Activated gamma-delta T cell treated with Interleukin-2 at 50 U/mL for 16 hours (primary cell): ENCODE measurements at regions not wholly inside any gene's neighbourhood (a gene's known extent, or its start where the extent isn't known, plus 50 kb on each side); places are given as distances from the start of the nearest gene placed in this dataset.
A peak's percentile ranks its signal among the peaks of the same experiment; 100 is the strongest.
"Not testable (repeated sequence)": the region's sequence is repeated elsewhere in the genome, so short reads cannot be mapped to it uniquely, and the experiment has no call there.

Experiments
- DNase-seq: peaks from one replicate; pipeline ENCODE4 v3.0.0-alpha.2; 2020

DNA sequence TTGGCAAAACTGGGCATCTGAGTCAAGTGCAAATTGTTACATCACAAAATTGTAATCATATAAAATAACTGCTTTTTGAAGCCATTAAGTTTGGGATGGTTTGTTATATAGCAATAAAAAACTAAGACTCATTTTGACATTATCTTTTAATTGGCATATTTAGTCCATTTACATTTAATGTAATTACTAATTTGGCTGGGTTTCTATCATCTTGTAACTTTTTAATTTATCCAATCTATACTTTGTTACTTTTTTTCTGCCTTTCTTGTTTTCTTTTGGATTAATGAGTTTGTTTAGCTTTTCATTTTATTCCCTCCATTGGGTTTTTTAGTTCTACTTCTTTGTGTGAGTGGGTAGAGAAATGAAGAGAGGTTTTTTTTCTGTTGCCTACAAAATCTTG is 76.3 kb downstream of the DRAM2 start:
- no peak for DNase-seq

DNA sequence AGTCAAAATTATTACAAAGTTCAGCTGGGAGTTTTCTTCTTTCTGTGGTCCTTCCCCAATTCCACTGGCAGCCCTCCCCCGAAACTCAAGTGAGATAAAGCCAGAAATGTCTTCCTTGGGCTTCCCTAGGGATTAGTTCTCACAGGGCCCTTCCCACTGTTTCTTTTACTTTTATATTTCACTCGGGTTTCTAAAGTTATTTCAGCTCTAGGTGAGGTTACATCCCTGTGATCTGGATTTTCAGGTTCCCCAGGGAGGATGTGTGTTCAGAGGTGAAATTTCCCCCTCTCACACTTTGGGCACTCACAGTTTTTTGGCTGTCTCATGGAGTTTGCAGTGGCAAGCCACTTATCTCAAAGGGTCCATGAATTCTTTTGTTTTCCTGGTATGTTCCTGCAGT is 77.3 kb downstream of the DRAM2 start:
- no peak for DNase-seq

DNA sequence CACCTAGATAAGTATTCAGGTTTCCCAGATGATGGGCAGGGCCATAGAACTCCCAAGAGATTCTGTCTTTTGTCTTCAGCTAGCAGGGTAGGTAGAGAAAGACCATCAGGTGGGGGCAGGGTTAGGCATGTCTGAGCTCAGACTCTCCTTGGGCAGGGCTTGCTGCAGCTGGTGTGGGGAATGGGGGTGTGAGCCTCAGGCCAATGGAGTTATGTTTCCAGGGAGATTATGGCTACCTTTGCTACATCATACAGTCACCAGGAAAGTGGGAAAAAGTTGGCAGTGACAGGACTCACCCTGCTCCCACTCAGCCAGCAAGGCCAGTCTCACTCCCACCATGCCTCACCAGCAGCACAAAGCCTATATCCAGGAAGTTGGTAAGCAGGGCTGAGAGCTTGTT is 77.8 kb downstream of the DRAM2 start:
- no peak for DNase-seq

DNA sequence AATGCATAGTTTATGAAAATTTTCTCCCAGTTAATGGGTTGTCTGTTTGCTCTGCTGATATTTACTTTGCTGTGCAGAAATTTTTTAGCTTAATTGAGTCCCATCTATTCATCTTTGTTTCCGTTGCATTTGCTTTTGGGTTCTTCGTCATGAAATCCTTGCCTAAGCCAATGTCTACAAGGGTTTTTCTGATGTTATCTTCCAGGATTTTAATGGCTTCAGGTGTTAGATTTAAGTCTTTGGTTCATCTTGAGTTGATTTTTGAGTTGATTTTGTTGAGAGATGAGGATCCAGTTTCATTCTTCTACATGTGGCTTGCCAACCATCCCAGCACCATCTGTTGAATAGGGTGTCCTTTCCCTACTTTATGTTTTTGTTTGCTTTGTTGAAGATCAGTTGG is 85.2 kb downstream of the DRAM2 start:
- no peak for DNase-seq

DNA sequence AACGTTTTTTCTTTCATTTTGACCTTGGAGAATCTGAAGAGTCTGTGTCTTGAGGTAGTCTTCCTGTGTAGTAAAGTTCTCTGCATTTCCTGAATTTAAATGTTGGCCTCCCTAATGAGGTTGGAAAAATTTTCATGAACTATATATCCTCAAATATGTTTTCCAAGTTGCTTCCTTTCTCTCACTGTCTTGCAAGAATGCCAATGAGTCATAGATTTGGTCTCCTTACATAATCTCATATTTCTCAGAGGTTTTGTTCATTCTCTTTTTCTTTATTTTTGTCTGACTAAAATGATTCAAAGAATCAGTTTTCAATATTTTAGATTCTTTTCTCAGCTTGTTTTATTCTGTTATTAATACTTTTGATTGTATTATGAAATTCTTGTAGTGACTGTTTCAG is 87.6 kb downstream of the DRAM2 start:
- DNase-seq, result no peak

DNA sequence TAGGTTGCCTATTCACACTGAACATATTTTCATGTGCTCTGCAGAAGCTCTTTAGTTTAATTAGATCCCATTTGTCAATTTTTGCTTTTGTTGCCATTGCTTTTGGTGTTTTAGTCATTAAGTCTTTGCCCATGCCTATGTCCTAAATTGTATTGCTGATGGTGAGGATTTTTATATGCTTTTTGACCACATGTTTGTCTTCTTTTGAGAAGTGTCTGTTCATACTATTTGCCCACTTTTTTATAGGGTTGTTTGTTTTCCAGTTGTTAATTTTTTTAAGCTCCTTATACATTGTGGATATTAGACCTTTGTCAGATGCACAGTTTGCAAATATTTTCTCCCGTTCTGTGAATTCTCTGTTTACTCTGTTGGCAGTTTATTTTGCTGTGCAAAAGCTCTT is 84.5 kb upstream of the LRIF1 start:
- DNase-seq, result not testable (repeated sequence)

DNA sequence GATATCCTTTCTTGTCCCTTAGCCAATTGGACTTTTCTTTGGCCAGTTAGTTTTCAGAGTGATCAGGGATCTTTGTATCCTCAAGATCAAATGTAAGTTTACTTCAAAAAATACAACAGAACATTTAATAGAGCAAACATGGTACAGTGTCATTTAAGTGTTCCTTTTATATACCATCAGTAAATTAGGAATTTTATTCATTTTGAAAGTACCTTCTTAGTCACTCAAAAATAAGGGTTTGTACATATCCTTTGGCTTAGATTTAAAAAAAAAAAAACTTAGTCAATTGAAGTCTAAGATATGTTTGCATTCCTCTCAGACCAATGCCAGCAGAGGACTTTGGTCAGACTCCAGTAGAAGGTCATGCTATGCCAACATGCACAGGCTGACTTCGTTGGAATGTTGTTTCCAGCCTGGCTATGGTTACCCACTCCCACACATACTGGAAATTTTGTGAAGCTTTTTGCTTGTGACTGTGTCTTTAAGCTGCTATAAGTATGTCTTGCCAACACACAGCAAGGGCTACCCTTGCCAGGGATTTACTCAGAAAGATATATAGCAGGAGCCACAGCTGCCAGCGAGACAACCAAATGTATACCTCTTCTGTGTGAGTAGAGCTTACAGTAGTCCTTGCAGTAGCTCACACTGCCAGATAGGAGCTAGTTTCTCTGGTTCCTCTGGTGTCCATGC is 81.5 kb upstream of the LRIF1 start:
- no peak for DNase-seq

DNA sequence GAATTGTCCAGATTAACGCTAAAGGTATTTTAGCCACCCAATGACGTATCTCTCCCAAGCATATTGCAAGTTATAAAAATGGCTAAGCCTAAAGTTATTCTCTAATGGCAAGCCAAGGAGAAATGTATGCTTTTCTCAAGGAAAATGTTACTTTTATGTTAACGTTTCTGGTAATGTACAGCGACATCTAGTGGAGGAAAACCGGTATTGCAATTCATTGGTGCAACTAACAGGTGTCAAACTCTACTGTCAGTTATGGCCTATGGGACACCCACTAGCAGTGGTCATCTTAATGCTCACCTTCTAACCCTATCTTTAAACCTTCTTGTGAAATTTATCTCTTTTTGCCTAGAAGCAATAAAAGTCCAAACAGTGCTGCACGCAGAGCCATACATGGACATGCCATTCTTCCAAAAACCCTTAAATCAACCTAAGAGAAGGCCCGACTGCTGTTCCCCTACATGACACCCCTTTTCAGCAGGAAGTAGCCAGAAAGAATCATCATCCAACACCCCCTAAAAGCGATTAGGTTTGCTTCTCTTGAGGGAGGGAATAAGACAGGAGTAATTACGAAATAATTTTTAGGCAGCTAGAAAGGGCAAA is 68.7 kb upstream of the LRIF1 start:
- DNase-seq, result peak; percentile 34

DNA sequence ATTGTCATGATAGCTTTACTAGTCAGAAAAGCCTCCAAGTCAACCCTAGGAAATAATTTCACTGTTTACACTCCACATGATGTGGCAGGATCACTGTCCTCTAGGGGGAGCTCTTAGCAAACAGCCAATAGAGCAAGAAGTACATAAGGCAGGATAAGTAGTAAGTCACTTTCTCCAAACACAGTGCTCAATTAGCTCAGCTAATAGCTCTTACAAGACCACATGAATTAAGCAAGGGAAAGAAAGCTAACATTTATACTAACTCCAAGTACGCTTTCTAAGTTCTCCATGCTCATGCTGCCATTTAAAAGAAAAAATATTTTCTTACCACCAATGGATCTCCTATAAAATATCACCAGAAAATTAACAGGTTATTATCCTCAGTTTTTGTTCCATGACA is 66.9 kb upstream of the LRIF1 start:
- peak; percentile 57 for DNase-seq

DNA sequence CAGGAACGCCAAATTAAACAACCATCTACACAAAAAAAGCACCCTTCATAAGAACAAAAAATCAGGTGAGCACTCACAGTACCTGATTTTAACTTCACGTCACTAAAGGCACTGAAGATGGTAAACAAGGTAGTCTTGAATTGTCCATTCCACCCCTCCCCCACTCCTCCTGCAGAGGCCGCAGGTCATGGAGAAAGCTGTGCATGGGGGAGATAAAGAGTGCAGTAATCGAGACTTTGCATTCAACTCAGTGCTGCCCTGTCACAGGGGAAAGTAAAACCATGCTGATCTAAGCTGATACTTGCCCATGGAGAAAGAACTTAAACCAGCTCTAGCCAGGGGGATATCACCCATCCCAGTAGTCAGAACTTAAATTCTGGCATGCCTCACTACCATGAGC is 61.4 kb upstream of the LRIF1 start:
- DNase-seq, result no peak

DNA sequence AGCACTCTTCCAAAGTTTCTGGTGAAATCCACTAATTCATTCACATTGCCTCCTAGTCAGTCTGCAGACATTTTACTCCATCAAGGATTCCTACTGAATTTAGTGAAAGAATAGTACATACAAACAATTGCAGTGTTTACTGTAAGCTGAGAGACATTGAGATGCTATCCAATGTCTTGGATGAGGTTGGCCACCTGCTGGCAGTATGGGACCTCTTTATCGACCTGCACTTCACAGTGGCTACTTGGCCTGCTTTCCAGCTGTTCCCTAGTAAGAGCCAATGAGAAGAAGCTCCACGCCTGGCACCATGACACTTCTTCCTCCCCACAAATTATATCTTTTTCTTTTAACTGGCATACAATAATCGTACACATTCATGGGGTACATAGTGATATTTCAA is 51.5 kb upstream of the LRIF1 start:
- DNase-seq, result no peak
